ENCODE measurements at regions not wholly inside any gene's neighbourhood (a gene's known extent, or its start where the extent isn't known, plus 50 kb on each side); places are given as distances from the start of the nearest gene placed in this dataset.

DNA sequence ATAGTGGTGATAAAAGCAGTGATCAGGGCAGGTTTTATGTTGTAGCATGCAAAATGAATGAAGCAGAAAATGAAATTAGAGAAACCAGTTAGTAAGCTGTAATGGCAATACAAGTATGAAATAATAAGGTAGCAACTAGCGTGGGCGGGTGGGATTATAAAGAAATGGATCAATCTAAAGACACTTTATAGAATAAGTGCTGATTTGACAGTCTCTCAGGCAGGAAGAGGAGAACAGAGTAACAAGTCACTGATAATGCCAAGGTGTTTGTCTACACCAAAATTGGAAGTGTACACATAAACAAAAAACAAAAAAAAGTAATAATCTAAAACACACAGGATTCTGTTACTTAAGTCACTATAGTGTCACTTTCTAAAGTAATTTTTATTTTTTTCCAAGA, 51.0 kb upstream of the PCBP1 start:
- no peak for DNase-seq (ENCODE audit: extremely low read depth in 1 of 11, low read depth in 9 of 11, low spot score in 4 of 11)

- no peak for DNase-seq (ENCODE audit: extremely low read depth in 1 of 11, low read depth in 9 of 11, low spot score in 4 of 11)
Observed at GRCh38 chr2:70035344-70035844, 51.9 kb upstream of the PCBP1 start.

GRCh38 chr2:70030724-70031420, 56.4 kb upstream of the PCBP1 start:
- no peak for DNase-seq (ENCODE audit: extremely low read depth in 1 of 11, low read depth in 9 of 11, low spot score in 4 of 11)

DNA sequence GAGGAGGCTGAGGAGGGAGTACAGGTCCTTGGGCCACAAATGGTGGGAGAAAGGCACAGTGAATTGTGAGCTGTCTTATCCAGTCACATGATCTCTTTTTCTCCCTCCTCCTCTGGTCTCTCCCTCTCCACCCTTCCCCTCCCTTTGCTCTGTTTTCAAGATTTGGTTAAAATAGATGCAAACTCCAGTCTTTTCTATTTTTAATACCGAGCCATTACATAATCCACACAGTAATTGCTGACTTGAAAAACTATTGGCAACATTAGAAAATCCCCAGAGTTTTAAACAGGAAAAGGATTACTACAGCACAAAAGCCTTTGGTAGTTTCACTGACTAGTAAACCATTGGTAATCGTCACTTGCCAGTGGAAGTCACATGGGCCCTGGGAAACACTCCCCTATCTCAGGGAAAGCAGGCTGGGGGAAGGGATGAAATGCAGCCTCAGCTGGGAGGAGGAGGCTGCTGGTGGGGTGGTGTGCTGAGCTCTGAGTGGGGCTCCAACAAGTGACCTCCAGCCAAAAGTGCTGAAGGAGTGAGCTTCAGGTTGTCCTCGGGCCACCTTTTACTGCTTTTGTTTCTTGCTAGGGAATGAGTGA, 57.4 kb upstream of the PCBP1 start:
- DNase-seq (ENCODE audit: extremely low read depth in 1 of 11, low read depth in 9 of 11, low spot score in 4 of 11), result peak in 9 of 11 donors; percentile 10 to 50 (median 23)

GRCh38 chr2:70024284-70024683, 62.9 kb upstream of the ASPRV1 start:
- DNase-seq (ENCODE audit: extremely low read depth in 1 of 11, low read depth in 9 of 11, low spot score in 4 of 11), result no peak

- DNase-seq (ENCODE audit: extremely low read depth in 1 of 11, low read depth in 9 of 11, low spot score in 4 of 11), result no peak
Observed at GRCh38 chr2:70019096-70019495, 57.7 kb upstream of the ASPRV1 start.

- DNase-seq (ENCODE audit: extremely low read depth in 1 of 11, low read depth in 9 of 11, low spot score in 4 of 11), result no peak
Observed at GRCh38 chr2:70017962-70018361, 56.5 kb upstream of the ASPRV1 start.

DNA sequence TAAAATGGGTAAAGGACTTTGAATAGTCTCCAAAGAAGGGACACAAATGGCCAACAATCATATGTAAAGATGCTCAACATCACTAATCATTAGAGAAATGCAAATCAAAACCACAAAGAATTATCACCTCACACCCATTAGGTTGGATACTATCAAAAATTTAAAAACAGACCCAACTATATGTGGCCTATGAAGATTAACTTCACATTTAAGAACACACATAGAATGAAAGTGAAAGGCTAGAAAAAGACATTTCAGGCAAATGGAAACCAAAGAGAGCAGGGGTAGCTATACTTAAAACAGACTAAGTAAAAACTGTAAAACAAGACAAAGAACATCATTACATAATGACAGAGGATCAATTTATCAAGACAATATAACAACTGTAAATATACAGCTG, 53.5 kb upstream of the ASPRV1 start:
- DNase-seq (ENCODE audit: extremely low read depth in 1 of 11, low read depth in 9 of 11, low spot score in 4 of 11), result no peak

- no peak for DNase-seq (ENCODE audit: extremely low read depth in 1 of 11, low read depth in 9 of 11, low spot score in 4 of 11)
Observed at GRCh38 chr2:70012887-70013286, 51.5 kb upstream of the ASPRV1 start.

- DNase-seq (ENCODE audit: extremely low read depth in 1 of 11, low read depth in 9 of 11, low spot score in 4 of 11), result no peak
Observed at GRCh38 chr2:70011786-70012185, 50.4 kb upstream of the ASPRV1 start.

- DNase-seq (ENCODE audit: extremely low read depth in 1 of 11, low read depth in 9 of 11, low spot score in 4 of 11), result no peak
Observed at GRCh38 chr2:70011335-70011734, 49.9 kb upstream of the ASPRV1 start.
